AG04450 (cell line): ENCODE measurements at regions not wholly inside any gene's neighbourhood (a gene's known extent, or its start where the extent isn't known, plus 50 kb on each side); places are given as distances from the start of the nearest gene placed in this dataset.

Experiments used
- CTCF ChIA-PET: fragments of 300-600, 350-600 bp; formaldehyde crosslinking; extraction: SDS; loops from one replicate; lab custom pipeline; 2022; ENCODE audit warnings: antibody characterized with exemption, inconsistent platforms; lab: Charles Lee
- POLR2A ChIA-PET: fragments of 350-600 bp; formaldehyde crosslinking; extraction: SDS; loops from one replicate; lab custom pipeline; 2021; ENCODE audit warnings: antibody characterized with exemption, inconsistent platforms; lab: Yijun Ruan, JAX
- DNase-seq: peaks from one replicate; pipeline ENCODE4 v3.0.0-alpha.2; 2011; ENCODE audit warnings: low read depth, low spot score
- H3K27ac ChIP-seq: one replicate; pipeline ENCODE4 v1.5.1; 2012; ENCODE audit warnings: low read depth, low read length, control low read depth
- H3K27me3 ChIP-seq: one replicate; pipeline ENCODE4 v1.6.0; 2012; ENCODE audit warnings: low read length; ENCODE audit not compliant: control insufficient read depth, insufficient read depth
- H3K4me3 ChIP-seq: 2 replicates; pipeline ENCODE4 v1.5.1; 2011; ENCODE audit warnings: mild to moderate bottlenecking, low read depth, low read length, control low read depth
- H3K9me3 ChIP-seq: 2 replicates; pipeline ENCODE4 v1.5.1; 2012; ENCODE audit warnings: low read length; ENCODE audit not compliant: control insufficient read depth, insufficient read depth
- CTCF ChIP-seq: IDR thresholded peaks from 2 replicates; pipeline ENCODE4 v1.5.1; 2011; ENCODE audit warnings: low read depth, low read length, control low read depth, inconsistent platforms

GRCh38 chrX:137896123-137896522 lies 330.2 kb downstream of the ZIC3 start:
- Histone ChIP-seq H3K4me3 (no peak overlapping the region), H3K27me3 (no peaks in the 10 kb centered on the region), H3K27ac (no peak overlapping the region), H3K9me3 (no peaks in the 10 kb centered on the region)
- ChIA-PET CTCF (no interaction called here), POLR2A (no interaction called here)
- DNase-seq: no peak
- no peak for TF ChIP-seq CTCF

- ChIA-PET POLR2A (no interaction called here), CTCF (no interaction called here)
- TF ChIP-seq CTCF: no peak
- H3K9me3 ChIP-seq: no peaks in the 10 kb centered on the region; the same call in 1 of the 2 replicates
- H3K27me3 ChIP-seq: no peaks in the 10 kb centered on the region
- no peak for DNase-seq
- no peak overlapping the region for H3K27ac ChIP-seq
- no peak overlapping the region for H3K4me3 ChIP-seq
These were observed 349.5 kb downstream of the ZIC3 start for GRCh38 chrX:137915466-137915865.

GRCh38 chrX:137916090-137916746 lies 350.3 kb downstream of the ZIC3 start:
- POLR2A ChIA-PET: no interaction called here
- no peak for TF ChIP-seq CTCF
- DNase-seq: no peak
- Histone ChIP-seq H3K27me3 (no peaks in the 10 kb centered on the region), H3K9me3 (no peaks in the 10 kb centered on the region; the same call in 1 of the 2 replicates), H3K4me3 (no peak overlapping the region), H3K27ac (no peak overlapping the region)
- CTCF ChIA-PET: no interaction called here

- Histone ChIP-seq H3K4me3 (no peak overlapping the region), H3K27ac (no peak overlapping the region), H3K9me3 (no peaks in the 10 kb centered on the region), H3K27me3 (no peaks in the 10 kb centered on the region)
- POLR2A ChIA-PET: no interaction called here
- DNase-seq: no peak
- TF ChIP-seq CTCF: no peak
- CTCF ChIA-PET: no interaction called here
These were observed 360.2 kb downstream of the ZIC3 start for GRCh38 chrX:137926090-137926489.

GRCh38 chrX:137929951-137930350 lies 364.0 kb downstream of the ZIC3 start:
- H3K27ac ChIP-seq: no peak overlapping the region
- H3K27me3 ChIP-seq: no peaks in the 10 kb centered on the region
- no peak for TF ChIP-seq CTCF
- ChIA-PET CTCF (no interaction called here), POLR2A (no interaction called here)
- H3K9me3 ChIP-seq: 0 out of 2 replicates have a peak, but pooled peaks cover 2% of the 10 kb centered on the region
- H3K4me3 ChIP-seq: no peak overlapping the region
- no peak for DNase-seq
